Breast epithelium (tissue), 3 donors: ENCODE measurements at regions not wholly inside any gene's neighbourhood (a gene's known extent, or its start where the extent isn't known, plus 50 kb on each side); places are given as distances from the start of the nearest gene placed in this dataset.

Experiments
- CTCF ChIP-seq, 3 donors: fragments of 450-650 bp; IDR thresholded peaks; one replicate each; pipeline ENCODE4 v1.5.1; 2016 to 2017; ENCODE audit warnings: antibody characterized with exemption in 3 of 3, mild to moderate bottlenecking in 3 of 3, moderate library complexity in 3 of 3
- POLR2A ChIP-seq: fragments of 450-650 bp; IDR thresholded peaks from one replicate; pipeline ENCODE4 v1.6.1; 2016; ENCODE audit warnings: antibody characterized with exemption, mild to moderate bottlenecking, moderate library complexity

GRCh38 chr2:76008001-76008702 is 297.4 kb upstream of the GCFC2 start:
- TF ChIP-seq CTCF (IDR thresholded peaks at IDR 0.05) (no peak), POLR2A (no peak)
